GM23338 (cell line): ENCODE measurements at regions not wholly inside any gene's neighbourhood (a gene's known extent, or its start where the extent isn't known, plus 50 kb on each side); places are given as distances from the start of the nearest gene placed in this dataset.

Experiments
- ATAC-seq: fragments of 200-7000 bp; cut with Tn5 transposase; 3 replicates; pipeline ENCODE4 v1.9.1; 2020
- DNase-seq: peaks from one replicate; pipeline ENCODE4 v3.0.0-alpha.2; 2015; ENCODE audit warnings: low spot score
- H2AFZ ChIP-seq: fragments of 200-600 bp; sonication (generic); 2 replicates; pipeline ENCODE4 v1.8.0; 2016; ENCODE audit warnings: antibody characterized with exemption, mild to moderate bottlenecking, moderate library complexity
- H3F3A ChIP-seq: fragments of 200-600 bp; sonication (generic); replicated peaks from 2 replicates; pipeline ENCODE4 v1.8.0; 2017; ENCODE audit warnings: antibody characterized with exemption, mixed run types, low read depth
- H3K27ac ChIP-seq: fragments of 200-600 bp; sonication (generic); 2 replicates; pipeline ENCODE4 v1.6.1; 2016; ENCODE audit warnings: low read depth
- H3K27me3 ChIP-seq: fragments of 200-600 bp; sonication (generic); 2 replicates; pipeline ENCODE4 v1.8.0; 2016; ENCODE audit warnings: mild to moderate bottlenecking, mixed run types, moderate library complexity; ENCODE audit not compliant: insufficient read depth
- H3K36me3 ChIP-seq: fragments of 200-600 bp; sonication (generic); 2 replicates; pipeline ENCODE4 v1.8.0; 2016; ENCODE audit warnings: mild to moderate bottlenecking; ENCODE audit not compliant: insufficient read depth
- H3K4me1 ChIP-seq: fragments of 200-600 bp; sonication (generic); 2 replicates; pipeline ENCODE4 v1.8.0; 2016; ENCODE audit warnings: mild to moderate bottlenecking, moderate library complexity; ENCODE audit not compliant: insufficient read depth
- H3K4me2 ChIP-seq: fragments of 200-600 bp; sonication (generic); 2 replicates; pipeline ENCODE4 v1.7.1; 2017; ENCODE audit warnings: mixed run types
- H3K4me3 ChIP-seq: fragments of 200-600 bp; sonication (generic); 2 replicates; pipeline ENCODE4 v1.6.1; 2016; ENCODE audit warnings: mixed run types
- H3K79me2 ChIP-seq: fragments of 200-600 bp; sonication (generic); replicated peaks from 2 replicates; pipeline ENCODE4 v1.8.0; 2017; ENCODE audit warnings: mild to moderate bottlenecking; ENCODE audit not compliant: insufficient read depth
- H3K9me2 ChIP-seq: fragments of 200-600 bp; sonication (generic); 2 replicates; pipeline ENCODE4 v1.8.0; 2017; ENCODE audit not compliant: insufficient read depth
- H4K20me1 ChIP-seq: fragments of 200-600 bp; sonication (generic); replicated peaks from 2 replicates; pipeline ENCODE4 v1.8.0; 2017; ENCODE audit warnings: mild to moderate bottlenecking; ENCODE audit not compliant: insufficient read depth
- H3K27ac Mint-ChIP-seq: 2 replicates; pipeline ENCODE4 v1.8.0; 2020; ENCODE audit warnings: inconsistent platforms, mild to moderate bottlenecking, moderate library complexity, mixed read lengths
- H3K27me3 Mint-ChIP-seq: 3 replicates; pipeline ENCODE4 v1.8.0; 2022; ENCODE audit warnings: low read depth, mild to moderate bottlenecking, moderate library complexity, mixed read lengths, inconsistent platforms; ENCODE audit not compliant: insufficient read depth, poor library complexity
- H3K36me3 Mint-ChIP-seq: 3 replicates; pipeline ENCODE4 v1.8.0; 2021; ENCODE audit warnings: low read depth, mild to moderate bottlenecking, inconsistent platforms, moderate library complexity, mixed read lengths
- H3K4me1 Mint-ChIP-seq: 3 replicates; pipeline ENCODE4 v1.8.0; 2020; ENCODE audit warnings: mild to moderate bottlenecking, inconsistent platforms, mixed read lengths
- H3K4me3 Mint-ChIP-seq: 3 replicates; pipeline ENCODE4 v1.8.0; 2021; ENCODE audit warnings: moderate library complexity, mild to moderate bottlenecking, inconsistent platforms, mixed read lengths
- H3K9me3 Mint-ChIP-seq: 3 replicates; pipeline ENCODE4 v1.8.0; 2020; ENCODE audit warnings: moderate library complexity, mild to moderate bottlenecking, inconsistent platforms, mixed read lengths
- CREB1 ChIP-seq: fragments of 250-450 bp; sonication (Bioruptor Pico); IDR thresholded peaks from 2 replicates; pipeline ENCODE4 v1.5.0; 2020; ENCODE audit warnings: low read depth, mild to moderate bottlenecking, moderate library complexity
- EZH2 ChIP-seq: fragments of 200-600 bp; sonication (generic); IDR thresholded peaks from one replicate; pipeline ENCODE4 v1.8.0; 2017; ENCODE audit warnings: antibody characterized with exemption, mild to moderate bottlenecking, low read depth; ENCODE audit not compliant: unreplicated experiment
- JUNB ChIP-seq: IDR thresholded peaks from one replicate; pipeline ENCODE4 v1.6.1; 2016; ENCODE audit warnings: antibody characterized with exemption; ENCODE audit not compliant: unreplicated experiment
- NANOG ChIP-seq: IDR thresholded peaks from 2 replicates; pipeline ENCODE4 v1.6.1; 2016; ENCODE audit warnings: antibody characterized with exemption, borderline replicate concordance
- POLR2AphosphoS5 ChIP-seq: IDR thresholded peaks from 2 replicates; pipeline ENCODE4 v1.6.1; 2016; ENCODE audit warnings: antibody characterized with exemption, low read depth
- ZNF331 ChIP-seq: fragments of 250-450 bp; sonication (Bioruptor Pico); IDR thresholded peaks from 2 replicates; pipeline ENCODE4 v1.5.0; 2020; ENCODE audit warnings: low read depth, mild to moderate bottlenecking, moderate library complexity
- TF ChIP-seq, protein P1 (sequence below): IDR thresholded peaks from 2 replicates; pipeline ENCODE4 v1.6.1; 2016; ENCODE audit warnings: antibody characterized with exemption
- TF ChIP-seq, protein P2 (sequence below): IDR thresholded peaks from one replicate; pipeline ENCODE4 v1.6.1; 2018; ENCODE audit warnings: antibody characterized with exemption; ENCODE audit not compliant: unreplicated experiment
- TF ChIP-seq, protein P3 (sequence below), 2 experiments: fragments of 200-600 bp in 1 of 2; sonication (generic) in 1 of 2; conservative IDR thresholded peaks; 2 replicates each; pipeline versions ENCODE4 v1.5.1 to v1.6.1; 2016 to 2017; ENCODE audit warnings: antibody characterized with exemption in 2 of 2, low read depth in 2 of 2, mild to moderate bottlenecking in 2 of 2, moderate library complexity in 1 of 2

DNA sequence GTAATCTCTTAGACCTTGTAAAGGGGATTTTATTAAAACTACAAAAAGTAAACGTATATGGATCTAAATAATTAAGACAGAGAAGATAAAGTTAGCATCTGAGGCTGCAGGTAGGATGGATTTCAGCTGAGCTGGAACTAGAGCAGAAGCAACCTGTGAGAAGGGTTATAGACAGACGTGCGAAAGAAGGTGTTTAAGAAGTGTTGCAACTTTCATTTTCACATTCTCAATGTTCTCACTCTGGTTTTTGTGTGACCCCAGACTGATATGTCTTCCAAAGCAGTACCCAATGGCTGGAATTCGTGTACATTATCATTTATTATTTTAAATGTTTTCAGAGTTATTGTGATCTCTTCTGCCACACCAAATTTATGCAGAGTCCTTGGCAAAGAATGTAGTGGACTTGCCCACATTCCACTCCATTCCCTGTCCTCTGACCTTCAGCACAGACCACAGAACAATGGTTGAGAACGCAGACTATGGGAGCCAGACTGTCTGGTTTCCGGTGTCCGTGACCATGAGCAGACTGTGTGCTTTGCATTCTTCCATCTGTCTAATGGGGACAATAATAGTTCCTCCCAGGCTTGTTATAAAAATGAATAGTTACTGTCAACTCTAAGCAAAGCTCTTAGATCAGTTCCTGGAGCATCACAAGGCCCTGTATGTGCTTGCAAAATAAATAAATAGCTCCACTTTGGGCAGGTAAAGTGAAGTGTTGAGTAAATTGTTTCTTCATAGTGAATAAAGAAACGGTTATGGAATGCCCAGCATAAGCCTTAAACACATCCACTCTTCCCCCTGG lies 140.6 kb upstream of the SAMSN1 start (continued):
- no peak for TF ChIP-seq POLR2AphosphoS5
- TF ChIP-seq, protein P1, sequence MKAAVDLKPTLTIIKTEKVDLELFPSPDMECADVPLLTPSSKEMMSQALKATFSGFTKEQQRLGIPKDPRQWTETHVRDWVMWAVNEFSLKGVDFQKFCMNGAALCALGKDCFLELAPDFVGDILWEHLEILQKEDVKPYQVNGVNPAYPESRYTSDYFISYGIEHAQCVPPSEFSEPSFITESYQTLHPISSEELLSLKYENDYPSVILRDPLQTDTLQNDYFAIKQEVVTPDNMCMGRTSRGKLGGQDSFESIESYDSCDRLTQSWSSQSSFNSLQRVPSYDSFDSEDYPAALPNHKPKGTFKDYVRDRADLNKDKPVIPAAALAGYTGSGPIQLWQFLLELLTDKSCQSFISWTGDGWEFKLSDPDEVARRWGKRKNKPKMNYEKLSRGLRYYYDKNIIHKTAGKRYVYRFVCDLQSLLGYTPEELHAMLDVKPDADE = no peak

DNA sequence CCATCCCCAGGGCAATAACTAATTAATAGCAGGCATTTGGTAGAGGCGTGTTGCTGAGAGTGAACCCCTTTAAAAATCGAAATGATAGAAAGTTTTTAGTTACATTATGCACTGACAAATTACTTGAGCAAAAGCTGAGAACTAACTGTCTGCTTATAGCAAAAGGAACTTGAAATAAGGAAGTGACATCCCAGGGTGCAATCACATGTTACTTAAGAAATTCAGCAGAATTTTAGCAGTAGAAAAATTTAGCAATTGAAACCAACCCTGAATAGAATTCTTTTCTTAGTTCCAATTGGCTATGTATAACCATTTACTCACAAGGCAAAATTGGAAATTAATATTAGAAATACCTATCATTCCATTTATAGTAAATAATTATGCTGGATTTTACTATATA lies 139.5 kb upstream of the SAMSN1 start:
- Histone ChIP-seq H3K9me2 (peaks cover 16% of the 10 kb centered on the region), H3K4me2 (no peak overlapping the region), H3K4me1 (0 out of 2 replicates have a peak, but pooled peaks cover 7% of the 10 kb centered on the region), H3F3A (no peaks in the 10 kb centered on the region), H3K27ac (no peak overlapping the region), H3K36me3 (no peaks in the 10 kb centered on the region), H3K27me3 (no peaks in the 10 kb centered on the region), H3K79me2 (no peaks in the 10 kb centered on the region), H2AFZ (no peak overlapping the region), H3K4me3 (no peak overlapping the region), H4K20me1 (no peaks in the 10 kb centered on the region)
- peaks cover 6% of the 10 kb centered on the region; the same call in 1 of the 3 replicates for H3K9me3 Mint-ChIP-seq
- no peak overlapping the region for H3K27ac Mint-ChIP-seq
- DNase-seq = no peak
- ATAC-seq = no peak
- H3K4me3 Mint-ChIP-seq = no peak overlapping the region
- 0 out of 3 replicates have a peak, but pooled peaks cover 2% of the 10 kb centered on the region for H3K36me3 Mint-ChIP-seq
- peaks cover 11% of the 10 kb centered on the region for H3K4me1 Mint-ChIP-seq
- TF ChIP-seq NANOG = no peak
- TF ChIP-seq, protein P2, sequence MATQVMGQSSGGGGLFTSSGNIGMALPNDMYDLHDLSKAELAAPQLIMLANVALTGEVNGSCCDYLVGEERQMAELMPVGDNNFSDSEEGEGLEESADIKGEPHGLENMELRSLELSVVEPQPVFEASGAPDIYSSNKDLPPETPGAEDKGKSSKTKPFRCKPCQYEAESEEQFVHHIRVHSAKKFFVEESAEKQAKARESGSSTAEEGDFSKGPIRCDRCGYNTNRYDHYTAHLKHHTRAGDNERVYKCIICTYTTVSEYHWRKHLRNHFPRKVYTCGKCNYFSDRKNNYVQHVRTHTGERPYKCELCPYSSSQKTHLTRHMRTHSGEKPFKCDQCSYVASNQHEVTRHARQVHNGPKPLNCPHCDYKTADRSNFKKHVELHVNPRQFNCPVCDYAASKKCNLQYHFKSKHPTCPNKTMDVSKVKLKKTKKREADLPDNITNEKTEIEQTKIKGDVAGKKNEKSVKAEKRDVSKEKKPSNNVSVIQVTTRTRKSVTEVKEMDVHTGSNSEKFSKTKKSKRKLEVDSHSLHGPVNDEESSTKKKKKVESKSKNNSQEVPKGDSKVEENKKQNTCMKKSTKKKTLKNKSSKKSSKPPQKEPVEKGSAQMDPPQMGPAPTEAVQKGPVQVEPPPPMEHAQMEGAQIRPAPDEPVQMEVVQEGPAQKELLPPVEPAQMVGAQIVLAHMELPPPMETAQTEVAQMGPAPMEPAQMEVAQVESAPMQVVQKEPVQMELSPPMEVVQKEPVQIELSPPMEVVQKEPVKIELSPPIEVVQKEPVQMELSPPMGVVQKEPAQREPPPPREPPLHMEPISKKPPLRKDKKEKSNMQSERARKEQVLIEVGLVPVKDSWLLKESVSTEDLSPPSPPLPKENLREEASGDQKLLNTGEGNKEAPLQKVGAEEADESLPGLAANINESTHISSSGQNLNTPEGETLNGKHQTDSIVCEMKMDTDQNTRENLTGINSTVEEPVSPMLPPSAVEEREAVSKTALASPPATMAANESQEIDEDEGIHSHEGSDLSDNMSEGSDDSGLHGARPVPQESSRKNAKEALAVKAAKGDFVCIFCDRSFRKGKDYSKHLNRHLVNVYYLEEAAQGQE = no peak
- TF ChIP-seq JUNB = no peak
- TF ChIP-seq ZNF331 (CRISPR knock-in tag) = no peak
- TF ChIP-seq, protein P3, sequence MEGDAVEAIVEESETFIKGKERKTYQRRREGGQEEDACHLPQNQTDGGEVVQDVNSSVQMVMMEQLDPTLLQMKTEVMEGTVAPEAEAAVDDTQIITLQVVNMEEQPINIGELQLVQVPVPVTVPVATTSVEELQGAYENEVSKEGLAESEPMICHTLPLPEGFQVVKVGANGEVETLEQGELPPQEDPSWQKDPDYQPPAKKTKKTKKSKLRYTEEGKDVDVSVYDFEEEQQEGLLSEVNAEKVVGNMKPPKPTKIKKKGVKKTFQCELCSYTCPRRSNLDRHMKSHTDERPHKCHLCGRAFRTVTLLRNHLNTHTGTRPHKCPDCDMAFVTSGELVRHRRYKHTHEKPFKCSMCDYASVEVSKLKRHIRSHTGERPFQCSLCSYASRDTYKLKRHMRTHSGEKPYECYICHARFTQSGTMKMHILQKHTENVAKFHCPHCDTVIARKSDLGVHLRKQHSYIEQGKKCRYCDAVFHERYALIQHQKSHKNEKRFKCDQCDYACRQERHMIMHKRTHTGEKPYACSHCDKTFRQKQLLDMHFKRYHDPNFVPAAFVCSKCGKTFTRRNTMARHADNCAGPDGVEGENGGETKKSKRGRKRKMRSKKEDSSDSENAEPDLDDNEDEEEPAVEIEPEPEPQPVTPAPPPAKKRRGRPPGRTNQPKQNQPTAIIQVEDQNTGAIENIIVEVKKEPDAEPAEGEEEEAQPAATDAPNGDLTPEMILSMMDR (conservative IDR thresholded peaks at IDR 0.05; ENCODE audit: low read depth in 2 of 2) = no peak
- no peak for TF ChIP-seq EZH2
- no peak for TF ChIP-seq CREB1 (CRISPR knock-in tag)
- peaks cover 4% of the 10 kb centered on the region for H3K27me3 Mint-ChIP-seq
